ENCODE measurements at regions not wholly inside any gene's neighbourhood (a gene's known extent, or its start where the extent isn't known, plus 50 kb on each side); places are given as distances from the start of the nearest gene placed in this dataset.

GRCh38 chr12:41739066-41739465, 405.6 kb downstream of the GXYLT1 start:
- Histone ChIP-seq H3K9me2 (ENCODE audit: insufficient read depth, low read length) (no peaks in the 10 kb centered on the region), H3F3A (ENCODE audit: insufficient read depth, low read length, poor library complexity, severe bottlenecking) (no peaks in the 10 kb centered on the region), H3K27me3 (ENCODE audit: insufficient read depth, low read depth, low read length) (no peaks in the 10 kb centered on the region), H3K79me2 (replicated peaks; ENCODE audit: insufficient read depth, low read length) (no peaks in the 10 kb centered on the region), H3K36me3 (ENCODE audit: insufficient read depth, low read length) (no peaks in the 10 kb centered on the region), H3K9me3 (ENCODE audit: low read length) (peaks cover 4% of the 10 kb centered on the region), H3K4me3 (ENCODE audit: low read length) (no peak overlapping the region), H3K9ac (ENCODE audit: low read length) (no peak overlapping the region), H3K4me2 (ENCODE audit: low read length) (no peak overlapping the region), H3K27ac (ENCODE audit: low read length) (no peak overlapping the region), H4K20me1 (ENCODE audit: insufficient read depth) (no peaks in the 10 kb centered on the region), H2AFZ (ENCODE audit: low read depth, low read length) (no peak overlapping the region)
- TF ChIP-seq RAD21 (conservative IDR thresholded peaks at IDR 0.05) (no peak), CTCF (IDR thresholded peaks at IDR 0.05; ENCODE audit: poor library complexity, severe bottlenecking) (no peak), REST (IDR thresholded peaks at IDR 0.05; ENCODE audit: borderline replicate concordance) (no peak), EZH2 (IDR thresholded peaks at IDR 0.05; ENCODE audit: borderline replicate concordance, insufficient read depth, low read length, poor library complexity, severe bottlenecking) (no peak), EP300 (conservative IDR thresholded peaks at IDR 0.05; ENCODE audit: poor library complexity, severe bottlenecking) (no peak)

DNA sequence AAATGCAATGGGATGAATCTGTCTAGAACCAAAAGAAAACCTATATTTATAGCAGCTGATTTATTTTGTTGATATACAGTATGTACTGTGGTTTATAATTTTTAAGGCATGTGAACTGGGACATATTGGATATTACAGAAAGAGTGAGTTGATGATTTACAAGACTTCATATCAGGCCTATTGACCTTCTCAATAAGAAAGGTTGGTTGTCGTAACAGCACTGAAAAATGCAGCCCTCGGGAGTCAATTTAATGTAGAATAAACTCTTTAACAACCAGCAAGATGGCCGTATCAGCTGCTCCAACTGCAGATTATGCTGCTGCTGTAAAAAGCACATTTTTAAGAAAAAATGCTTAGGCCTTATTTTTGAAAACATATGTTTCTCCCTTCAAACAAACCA, 407.3 kb downstream of the GXYLT1 start:
- Histone ChIP-seq H3K9me2 (ENCODE audit: insufficient read depth, low read length) (no peaks in the 10 kb centered on the region), H2AFZ (ENCODE audit: low read depth, low read length) (no peak overlapping the region), H3K9ac (ENCODE audit: low read length) (no peak overlapping the region), H3K9me3 (ENCODE audit: low read length) (peaks cover 4% of the 10 kb centered on the region), H3K4me3 (ENCODE audit: low read length) (no peak overlapping the region), H3K27me3 (ENCODE audit: insufficient read depth, low read depth, low read length) (no peaks in the 10 kb centered on the region), H3F3A (ENCODE audit: insufficient read depth, low read length, poor library complexity, severe bottlenecking) (no peaks in the 10 kb centered on the region), H3K4me2 (ENCODE audit: low read length) (no peak overlapping the region), H3K36me3 (ENCODE audit: insufficient read depth, low read length) (no peaks in the 10 kb centered on the region), H3K79me2 (replicated peaks; ENCODE audit: insufficient read depth, low read length) (no peaks in the 10 kb centered on the region), H4K20me1 (ENCODE audit: insufficient read depth) (no peaks in the 10 kb centered on the region), H3K27ac (ENCODE audit: low read length) (no peak overlapping the region)
- no peak for TF ChIP-seq POLR2AphosphoS5 (IDR thresholded peaks at IDR 0.05)
- TF ChIP-seq EZH2 (IDR thresholded peaks at IDR 0.05; ENCODE audit: borderline replicate concordance, insufficient read depth, low read length, poor library complexity, severe bottlenecking): no peak
- TF ChIP-seq EP300 (conservative IDR thresholded peaks at IDR 0.05; ENCODE audit: poor library complexity, severe bottlenecking): no peak
- TF ChIP-seq TAF1 (IDR thresholded peaks at IDR 0.05; ENCODE audit: low read depth): no peak
- TF ChIP-seq CTCF (IDR thresholded peaks at IDR 0.05; ENCODE audit: poor library complexity, severe bottlenecking): no peak
- TF ChIP-seq REST (IDR thresholded peaks at IDR 0.05; ENCODE audit: borderline replicate concordance): no peak
- TF ChIP-seq MXI1 (conservative IDR thresholded peaks at IDR 0.05; ENCODE audit: poor library complexity, severe bottlenecking): no peak
- TF ChIP-seq SMC3 (conservative IDR thresholded peaks at IDR 0.05; ENCODE audit: poor library complexity): no peak
- TF ChIP-seq RAD21 (conservative IDR thresholded peaks at IDR 0.05): no peak

Measured in neural cell (in vitro differentiated cells).